CD1c-positive myeloid dendritic cell (primary cell): ENCODE measurements at regions not wholly inside any gene's neighbourhood (a gene's known extent, or its start where the extent isn't known, plus 50 kb on each side); places are given as distances from the start of the nearest gene placed in this dataset.

Experiments
- DNase-seq: peaks from one replicate; pipeline ENCODE4 v3.0.0-alpha.2; 2016; ENCODE audit errors: extremely low spot score

- no peak for DNase-seq
Observed at GRCh38 chr2:176388861-176389260, 119.6 kb downstream of the MTX2 start.

GRCh38 chr2:176390276-176391147, 121.3 kb downstream of the MTX2 start:
- no peak for DNase-seq

- DNase-seq, result no peak
Observed at GRCh38 chr2:176391148-176391419, 121.8 kb downstream of the MTX2 start.

GRCh38 chr2:176392249-176392648, 123.0 kb downstream of the MTX2 start:
- DNase-seq, result no peak

GRCh38 chr2:176392744-176393414, 123.6 kb downstream of the MTX2 start:
- DNase-seq, result no peak

GRCh38 chr2:176395273-176395854, 126.1 kb downstream of the MTX2 start:
- no peak for DNase-seq

- no peak for DNase-seq
Observed at GRCh38 chr2:176398243-176399073, 129.2 kb downstream of the MTX2 start.

GRCh38 chr2:176399074-176399598, 129.9 kb downstream of the MTX2 start:
- no peak for DNase-seq

- DNase-seq, result no peak
Observed at GRCh38 chr2:176405477-176405876, 136.2 kb downstream of the MTX2 start.

- no peak for DNase-seq
Observed at GRCh38 chr2:176407706-176408105, 138.5 kb downstream of the MTX2 start.

- DNase-seq, result no peak
Observed at GRCh38 chr2:176409671-176410070, 140.4 kb downstream of the MTX2 start.

- DNase-seq, result no peak
Observed at GRCh38 chr2:176412136-176412535, 142.9 kb downstream of the MTX2 start.

GRCh38 chr2:176413786-176414185, 144.5 kb downstream of the MTX2 start:
- DNase-seq, result no peak

- DNase-seq, result no peak
Observed at GRCh38 chr2:176414641-176415040, 145.4 kb downstream of the MTX2 start.

GRCh38 chr2:176415174-176415895, 146.1 kb downstream of the MTX2 start:
- DNase-seq, result no peak

- DNase-seq, result no peak
Observed at GRCh38 chr2:176415937-176416499, 146.8 kb downstream of the MTX2 start.

GRCh38 chr2:176418768-176419167, 149.5 kb downstream of the MTX2 start:
- no peak for DNase-seq

GRCh38 chr2:176419591-176420071, 150.4 kb downstream of the MTX2 start:
- no peak for DNase-seq

- no peak for DNase-seq
Observed at GRCh38 chr2:176421297-176422050, 152.2 kb downstream of the MTX2 start.

- no peak for DNase-seq
Observed at GRCh38 chr2:176423819-176424218, 154.6 kb downstream of the MTX2 start.
